H9 (cell line): ENCODE measurements at regions not wholly inside any gene's neighbourhood (a gene's known extent, or its start where the extent isn't known, plus 50 kb on each side); places are given as distances from the start of the nearest gene placed in this dataset.
A peak's percentile ranks its signal among the peaks of the same experiment; 100 is the strongest.

Source experiments
- DNase-seq: peaks from one replicate; pipeline ENCODE4 v3.0.0-alpha.2; 2017
- H2AFZ ChIP-seq: one replicate; pipeline ENCODE4 v1.6.1; 2013; ENCODE audit warnings: mild to moderate bottlenecking, low read length, control low read depth, moderate library complexity
- H2AK5ac ChIP-seq: 2 replicates; pipeline ENCODE4 v1.6.1; 2013; ENCODE audit warnings: low read length, control low read depth, mixed read lengths; ENCODE audit not compliant: insufficient read length
- H2BK120ac ChIP-seq: one replicate; pipeline ENCODE4 v1.6.1; 2013; ENCODE audit warnings: low read depth, mild to moderate bottlenecking, low read length, control low read depth, inconsistent platforms; ENCODE audit not compliant: poor library complexity, severe bottlenecking
- H2BK12ac ChIP-seq: 2 replicates; pipeline ENCODE4 v1.6.1; 2013; ENCODE audit warnings: low read length, control low read depth, mixed read lengths, low read depth; ENCODE audit not compliant: insufficient read length
- H2BK15ac ChIP-seq: 2 replicates; pipeline ENCODE4 v1.6.1; 2013; ENCODE audit warnings: low read depth, low read length, control low read depth
- H2BK20ac ChIP-seq: one replicate; pipeline ENCODE4 v1.6.1; 2013; ENCODE audit warnings: low read depth, mild to moderate bottlenecking, low read length, control low read depth, inconsistent platforms; ENCODE audit not compliant: poor library complexity, severe bottlenecking
- H2BK5ac ChIP-seq: 2 replicates; pipeline ENCODE4 v1.6.1; 2013; ENCODE audit warnings: low read length, control low read depth, mixed read lengths; ENCODE audit not compliant: insufficient read length
- H3K14ac ChIP-seq: 2 replicates; pipeline ENCODE4 v1.6.1; 2013; ENCODE audit warnings: low read length, control low read depth; ENCODE audit not compliant: insufficient read depth
- H3K18ac ChIP-seq: 2 replicates; pipeline ENCODE4 v1.6.1; 2013; ENCODE audit warnings: low read depth, mild to moderate bottlenecking, mixed read lengths, low read length, control low read depth; ENCODE audit not compliant: insufficient read length
- H3K23ac ChIP-seq: 2 replicates; pipeline ENCODE4 v1.6.1; 2013; ENCODE audit warnings: low read length, control low read depth, mixed read lengths, low read depth; ENCODE audit not compliant: insufficient read length
- H3K23me2 ChIP-seq: 2 replicates; pipeline ENCODE4 v1.6.1; 2013; ENCODE audit warnings: low read depth, mild to moderate bottlenecking, mixed read lengths, low read length, control low read depth; ENCODE audit not compliant: insufficient read length, poor library complexity, severe bottlenecking
- H3K27ac ChIP-seq: 2 replicates; pipeline ENCODE4 v1.5.1; 2013; ENCODE audit warnings: low read length, control low read depth, mixed read lengths, low read depth; ENCODE audit not compliant: insufficient read length
- H3K27me3 ChIP-seq: 2 replicates; pipeline ENCODE4 v1.6.1; 2013; ENCODE audit warnings: low read length, control low read depth, inconsistent platforms; ENCODE audit not compliant: insufficient read depth
- H3K4ac ChIP-seq: 2 replicates; pipeline ENCODE4 v1.6.1; 2013; ENCODE audit warnings: low read depth, mild to moderate bottlenecking, control low read depth, inconsistent platforms, low read length, moderate library complexity
- H3K4me1 ChIP-seq: 2 replicates; pipeline ENCODE4 v1.6.1; 2013; ENCODE audit warnings: low read length, control low read depth, inconsistent platforms; ENCODE audit not compliant: insufficient read depth
- H3K4me2 ChIP-seq: 2 replicates; pipeline ENCODE4 v1.6.1; 2013; ENCODE audit warnings: low read length, control low read depth, mixed read lengths; ENCODE audit not compliant: insufficient read length, insufficient read depth
- H3K56ac ChIP-seq: 2 replicates; pipeline ENCODE4 v1.6.1; 2013; ENCODE audit warnings: low read depth, mild to moderate bottlenecking, mixed read lengths, low read length, control low read depth; ENCODE audit not compliant: insufficient read length
- H3K79me1 ChIP-seq: 2 replicates; pipeline ENCODE4 v1.6.1; 2013; ENCODE audit warnings: low read depth, mild to moderate bottlenecking, moderate library complexity, low read length, control low read depth, inconsistent platforms; ENCODE audit not compliant: insufficient read depth, poor library complexity, severe bottlenecking
- H3K79me2 ChIP-seq: 2 replicates; pipeline ENCODE4 v1.6.1; 2013; ENCODE audit warnings: low read length, control low read depth, inconsistent platforms; ENCODE audit not compliant: insufficient read depth
- H3K9ac ChIP-seq: 2 replicates; pipeline ENCODE4 v1.6.1; 2013; ENCODE audit warnings: low read length, control low read depth, mixed read lengths; ENCODE audit not compliant: insufficient read length; ENCODE audit errors: extremely low read depth
- H3K9me3 ChIP-seq: one replicate; pipeline ENCODE4 v1.6.1; 2013; ENCODE audit warnings: low read depth, low read length, inconsistent platforms; ENCODE audit not compliant: control insufficient read depth
- H3T11ph ChIP-seq: one replicate; pipeline ENCODE4 v1.6.1; 2013; ENCODE audit warnings: mild to moderate bottlenecking, low read length, control low read depth, inconsistent platforms
- H4K20me1 ChIP-seq: one replicate; pipeline ENCODE4 v1.6.1; 2013; ENCODE audit not compliant: control insufficient read depth, insufficient read length, insufficient read depth
- H4K5ac ChIP-seq: 2 replicates; pipeline ENCODE4 v1.6.1; 2013; ENCODE audit warnings: low read depth, mild to moderate bottlenecking, mixed read lengths, low read length, control low read depth; ENCODE audit not compliant: insufficient read length
- H4K8ac ChIP-seq: replicated peaks from 2 replicates; pipeline ENCODE4 v1.6.1; 2013; ENCODE audit warnings: low read length, control low read depth, mixed read lengths, low read depth; ENCODE audit not compliant: insufficient read length
- H4K91ac ChIP-seq: 2 replicates; pipeline ENCODE4 v1.6.1; 2013; ENCODE audit warnings: low read depth, mild to moderate bottlenecking, moderate library complexity, mixed read lengths, low read length, control low read depth; ENCODE audit not compliant: insufficient read length
- H3K27ac Mint-ChIP-seq, 3 experiments: 2 replicates in 2 of 3; 3 replicates in 1 of 3; pipeline ENCODE4 v1.8.0; 2020 to 2021; ENCODE audit warnings: mixed read lengths in 3 of 3, mild to moderate bottlenecking in 1 of 3, moderate library complexity in 1 of 3
- H3K27me3 Mint-ChIP-seq: 2 replicates; pipeline ENCODE4 v1.8.0; 2021; ENCODE audit warnings: low read depth, mild to moderate bottlenecking, moderate library complexity, mixed read lengths
- H3K36me3 Mint-ChIP-seq, 3 experiments: 2 replicates in 2 of 3; 3 replicates in 1 of 3; pipeline ENCODE4 v1.8.0; 2020 to 2021; ENCODE audit warnings: low read depth in 3 of 3, mixed read lengths in 3 of 3; ENCODE audit not compliant: insufficient read depth in 1 of 3
- H3K4me1 Mint-ChIP-seq, 2 experiments: 2 replicates each; pipeline ENCODE4 v1.8.0; 2020; ENCODE audit warnings: mixed read lengths in 2 of 2
- H3K4me3 Mint-ChIP-seq, 2 experiments: 2 replicates in 1 of 2; 3 replicates in 1 of 2; pipeline ENCODE4 v1.8.0; 2020 to 2021; ENCODE audit warnings: mild to moderate bottlenecking in 2 of 2, mixed read lengths in 2 of 2, moderate library complexity in 1 of 2
- H3K9me3 Mint-ChIP-seq, 2 experiments: 2 replicates in 1 of 2; 3 replicates in 1 of 2; pipeline ENCODE4 v1.8.0; 2020; ENCODE audit warnings: mild to moderate bottlenecking in 2 of 2, mixed read lengths in 2 of 2, moderate library complexity in 1 of 2
- CTCF ChIP-seq: fragments of 200-600 bp; sonication (generic); conservative IDR thresholded peaks from 3 replicates; pipeline ENCODE4 v1.8.0; 2021; ENCODE audit warnings: antibody characterized with exemption, mild to moderate bottlenecking
- WGBS: extraction: QIAGEN DNeasy Blood & Tissue Kit; methylation state at CpG from one replicate; pipeline ENCODE4 v1.1.7; 2013; ENCODE audit warnings: missing lambda C conversion rate, low lambda C conversion rate, mixed read lengths; ENCODE audit not compliant: insufficient read length; ENCODE audit errors: extremely low coverage; 5-methylcytosine and 5-hydroxymethylcytosine counted together

GRCh38 chr16:47995354-47995753 lies 160.4 kb downstream of the ABCC12 start:
- Histone ChIP-seq H3K18ac (no peak overlapping the region), H3K27me3 (no peaks in the 10 kb centered on the region), H3K9ac (no peak overlapping the region), H2BK15ac (no peak overlapping the region), H4K5ac (no peak overlapping the region), H3K79me2 (no peaks in the 10 kb centered on the region), H2AFZ (no peak overlapping the region), H2BK20ac (no peak overlapping the region), H3K4me2 (no peak overlapping the region), H2BK5ac (no peak overlapping the region), H2BK120ac (no peak overlapping the region), H3K79me1 (no peaks in the 10 kb centered on the region), H2BK12ac (no peak overlapping the region), H4K8ac (no peak overlapping the region), H3K23ac (no peak overlapping the region), H3T11ph (no peak overlapping the region), H3K4ac (no peak overlapping the region), H3K23me2 (no peaks in the 10 kb centered on the region), H4K20me1 (no peaks in the 10 kb centered on the region), H4K91ac (no peak overlapping the region), H3K4me1 (no peaks in the 10 kb centered on the region), H2AK5ac (no peak overlapping the region), H3K9me3 (peaks cover 6% of the 10 kb centered on the region), H3K56ac (no peak overlapping the region), H3K27ac (no peak overlapping the region), H3K14ac (no peak overlapping the region)
- H3K4me1 Mint-ChIP-seq: peaks cover 3 to 6% of the 10 kb centered on the region in 2 experiments; a peak in 2 of 4 replicates
- no peak overlapping the region for H3K27ac Mint-ChIP-seq
- H3K9me3 Mint-ChIP-seq: peaks cover 4 to 14% of the 10 kb centered on the region in 2 experiments; a peak in 4 of 5 replicates
- no peaks in the 10 kb centered on the region; the same call in 1 of the 2 replicates for H3K27me3 Mint-ChIP-seq
- H3K4me3 Mint-ChIP-seq: no peak overlapping the region
- peaks cover 0 to 7% (median 5%) of the 10 kb centered on the region in 3 experiments; a peak in 4 of 7 replicates for H3K36me3 Mint-ChIP-seq
- DNase-seq: peak; percentile 26
- TF ChIP-seq CTCF: peak; percentile 47; the same call in 2 of the 3 replicates
- no CpG with 5 or more reads among the region's 2 CpGs for WGBS
